ENCODE measurements at regions not wholly inside any gene's neighbourhood (a gene's known extent, or its start where the extent isn't known, plus 50 kb on each side); places are given as distances from the start of the nearest gene placed in this dataset.
"Not testable (repeated sequence)": the region's sequence is repeated elsewhere in the genome, so short reads cannot be mapped to it uniquely, and the experiment has no call there.

- DNase-seq (ENCODE audit: low read depth): no peak
Observed at GRCh38 chr6:154637392-154637791, 95.8 kb upstream of the SCAF8 start.

GRCh38 chr6:154638369-154638768 is 94.8 kb upstream of the SCAF8 start:
- DNase-seq (ENCODE audit: low read depth): no peak

- not testable (repeated sequence) for DNase-seq (ENCODE audit: low read depth)
Observed at GRCh38 chr6:154639196-154639595, 94.0 kb upstream of the SCAF8 start.

GRCh38 chr6:154648188-154648887 is 84.9 kb upstream of the SCAF8 start:
- DNase-seq (ENCODE audit: low read depth): no peak

GRCh38 chr6:154648888-154649205 is 84.4 kb upstream of the SCAF8 start:
- DNase-seq (ENCODE audit: low read depth): no peak

- no peak for DNase-seq (ENCODE audit: low read depth)
Observed at GRCh38 chr6:154649721-154650120, 83.5 kb upstream of the SCAF8 start.

GRCh38 chr6:154650351-154650750 is 82.9 kb upstream of the SCAF8 start:
- no peak for DNase-seq (ENCODE audit: low read depth)

- DNase-seq (ENCODE audit: low read depth): no peak
Observed at GRCh38 chr6:154651656-154652055, 81.6 kb upstream of the SCAF8 start.

- no peak for DNase-seq (ENCODE audit: low read depth)
Observed at GRCh38 chr6:154653385-154653784, 79.8 kb upstream of the SCAF8 start.

GRCh38 chr6:154653853-154654252 is 79.4 kb upstream of the SCAF8 start:
- no peak for DNase-seq (ENCODE audit: low read depth)

GRCh38 chr6:154656660-154657059 is 76.6 kb upstream of the SCAF8 start:
- DNase-seq (ENCODE audit: low read depth): no peak

GRCh38 chr6:154661768-154662167 is 71.4 kb upstream of the SCAF8 start:
- no peak for DNase-seq (ENCODE audit: low read depth)

GRCh38 chr6:154664287-154664686 is 68.9 kb upstream of the SCAF8 start:
- no peak for DNase-seq (ENCODE audit: low read depth)

GRCh38 chr6:154668156-154668555 is 65.1 kb upstream of the SCAF8 start:
- DNase-seq (ENCODE audit: low read depth): no peak

GRCh38 chr6:154672086-154672485 is 61.1 kb upstream of the SCAF8 start:
- no peak for DNase-seq (ENCODE audit: low read depth)

GRCh38 chr6:154673919-154674318 is 59.3 kb upstream of the SCAF8 start:
- DNase-seq (ENCODE audit: low read depth): no peak

GRCh38 chr6:154675602-154676088 is 57.6 kb upstream of the SCAF8 start:
- DNase-seq (ENCODE audit: low read depth): peak; percentile 46

- DNase-seq (ENCODE audit: low read depth): no peak
Observed at GRCh38 chr6:154682633-154683125, 50.5 kb upstream of the SCAF8 start.

Data from stimulated activated CD8-positive, alpha-beta memory T cell treated with anti-CD3 and anti-CD28 coated beads, Interleukin-15, amount 100 ng/mL, for 24 hours (primary cell).